ENCODE measurements at regions not wholly inside any gene's neighbourhood (a gene's known extent, or its start where the extent isn't known, plus 50 kb on each side); places are given as distances from the start of the nearest gene placed in this dataset.
"Not testable (repeated sequence)": the region's sequence is repeated elsewhere in the genome, so short reads cannot be mapped to it uniquely, and the experiment has no call there.

DNA sequence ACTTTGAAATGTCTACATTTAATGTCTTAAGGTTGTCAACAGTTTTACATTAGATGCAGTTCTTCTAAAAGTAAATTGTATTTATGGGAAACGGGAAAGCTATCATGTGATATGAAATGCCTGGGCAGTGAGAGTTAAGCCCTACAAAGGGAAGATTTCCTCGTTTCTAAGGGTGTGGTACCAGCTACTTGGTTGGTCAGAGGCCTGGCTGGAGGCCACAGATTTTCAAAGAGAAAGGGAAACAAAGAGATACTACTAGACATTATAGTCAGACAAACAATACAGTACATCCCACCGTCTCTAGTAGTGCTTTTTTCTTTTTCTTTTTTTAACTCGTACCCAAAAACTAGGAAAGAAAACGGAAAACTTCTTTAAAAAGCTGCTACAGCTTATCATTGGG, 467.8 kb downstream of the PCDH7 start:
- DNase-seq: no peak
- intact Hi-C loops (cut with DNase I): no loop called here
- no peak for ATAC-seq (ENCODE audit: poor library complexity)

- ATAC-seq (ENCODE audit: poor library complexity) (no peak), DNase-seq (no peak)
- intact Hi-C loops (cut with DNase I): no loop called here
Observed at GRCh38 chr4:31189938-31190337, 469.8 kb downstream of the PCDH7 start.

- intact Hi-C loops (cut with DNase I): no loop called here
Observed at GRCh38 chr4:31190671-31191070, 470.5 kb downstream of the PCDH7 start.

GRCh38 chr4:31192341-31192740, 472.2 kb downstream of the PCDH7 start:
- DNase-seq: no peak
- ATAC-seq (ENCODE audit: poor library complexity): peak; percentile 80
- intact Hi-C loops (cut with DNase I): no loop called here

More at GRCh38 chr4:31190671-31191070, 470.5 kb downstream of the PCDH7 start:
- no peak for DNase-seq
- ATAC-seq (ENCODE audit: poor library complexity): no peak

GRCh38 chr4:31193521-31193920, 473.4 kb downstream of the PCDH7 start:
- intact Hi-C loops (cut with DNase I): no loop called here
- DNase-seq (no peak), ATAC-seq (ENCODE audit: poor library complexity) (no peak)

DNA sequence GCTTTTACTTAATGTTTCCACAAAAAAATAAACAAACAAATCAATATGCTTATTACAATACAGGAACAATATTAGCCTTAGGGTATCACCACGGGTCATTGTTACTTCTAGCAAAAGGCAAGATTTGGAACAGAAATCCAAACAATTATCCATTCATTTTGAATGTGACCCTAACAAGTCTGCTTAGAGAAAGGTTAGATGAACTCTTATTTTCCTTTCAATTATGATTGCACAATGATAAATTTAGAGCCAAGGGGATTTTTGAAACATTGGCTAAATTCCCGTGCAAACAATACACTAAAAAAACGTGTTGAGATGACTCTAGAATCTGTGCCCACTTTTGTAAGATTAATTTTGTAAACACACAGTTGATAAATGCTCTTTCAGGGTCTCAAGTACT, 474.7 kb downstream of the PCDH7 start:
- intact Hi-C loops (cut with DNase I): no loop called here
- no peak for ATAC-seq (ENCODE audit: poor library complexity)
- no peak for DNase-seq

GRCh38 chr4:31199644-31200043, 479.5 kb downstream of the PCDH7 start:
- DNase-seq (no peak), ATAC-seq (ENCODE audit: poor library complexity) (no peak)
- intact Hi-C loops (cut with DNase I): no loop called here

GRCh38 chr4:31202054-31202453, 481.9 kb downstream of the PCDH7 start:
- intact Hi-C loops (cut with DNase I); ATAC-seq (ENCODE audit: poor library complexity); DNase-seq: not testable (repeated sequence)

DNA sequence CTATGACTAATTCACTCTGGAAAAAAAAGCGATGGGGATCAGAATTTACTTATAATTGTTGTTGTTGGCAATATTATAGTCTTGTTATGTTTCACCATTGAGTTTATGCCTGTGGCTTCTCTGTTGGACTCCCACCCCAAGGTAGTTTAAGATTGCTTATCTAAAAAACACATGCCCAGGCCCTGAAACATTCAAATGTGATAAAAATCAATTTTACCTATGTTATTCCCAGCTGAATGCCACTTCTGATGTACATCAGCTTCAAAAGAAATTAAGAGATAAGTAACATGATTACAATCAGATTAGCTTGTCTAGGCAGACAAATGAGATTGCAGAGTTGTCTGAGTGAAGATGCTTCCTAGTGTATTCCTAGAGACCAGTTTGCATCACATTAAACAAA, 484.7 kb downstream of the PCDH7 start:
- intact Hi-C loops (cut with DNase I): no loop called here
- DNase-seq (no peak), ATAC-seq (ENCODE audit: poor library complexity) (no peak)

DNA sequence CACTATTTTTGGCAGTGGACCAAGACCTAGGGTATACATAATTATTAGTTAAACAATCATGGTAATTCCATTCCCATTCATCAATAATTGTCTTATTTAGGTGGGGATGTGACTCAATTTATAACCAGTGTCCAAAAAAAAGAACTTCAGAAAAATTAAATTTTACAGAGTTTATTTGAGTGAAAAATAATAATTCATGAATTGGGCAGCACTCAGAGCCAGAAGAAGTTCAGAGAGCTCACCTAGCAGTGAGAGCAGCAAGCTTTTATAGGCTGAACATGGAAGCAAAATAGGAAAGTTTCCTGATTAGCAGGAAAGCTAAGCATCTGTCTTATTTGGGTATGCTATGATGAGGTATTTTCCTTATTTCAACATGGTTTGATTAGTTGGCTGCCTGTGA, 500.8 kb downstream of the PCDH7 start:
- intact Hi-C loops (cut with DNase I): no loop called here
- no peak for ATAC-seq (ENCODE audit: poor library complexity)

DNA sequence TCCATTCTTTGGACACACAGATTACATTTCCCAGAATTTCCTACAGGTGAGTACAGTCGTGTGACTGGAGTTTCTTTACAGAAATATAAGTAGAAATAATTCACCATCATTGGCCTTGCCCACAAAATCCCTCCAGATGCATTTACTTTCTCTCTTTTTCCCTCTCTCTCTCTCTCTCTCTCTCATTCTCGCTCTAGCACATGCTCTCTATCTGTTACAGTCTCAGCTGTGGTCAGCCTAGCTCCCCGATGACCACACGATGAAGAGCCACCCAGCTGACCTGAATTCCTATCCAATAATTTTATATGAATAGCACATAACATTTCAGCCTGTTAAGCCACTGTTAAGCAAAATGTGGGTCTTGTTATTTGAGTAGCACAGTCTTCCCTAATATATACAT, 507.9 kb downstream of the PCDH7 start:
- ATAC-seq (ENCODE audit: poor library complexity) (no peak), DNase-seq (no peak)
- intact Hi-C loops (cut with DNase I): no loop called here

More for the DNA sequence above, 500.8 kb downstream of the PCDH7 start:
- DNase-seq: no peak

GRCh38 chr4:31230594-31230993, 510.4 kb downstream of the PCDH7 start:
- ATAC-seq (ENCODE audit: poor library complexity) (no peak), DNase-seq (no peak)
- intact Hi-C loops (cut with DNase I): no loop called here

- intact Hi-C loops (cut with DNase I): no loop called here
- ATAC-seq (ENCODE audit: poor library complexity) (no peak), DNase-seq (no peak)
Observed at GRCh38 chr4:31234494-31234893, 514.3 kb downstream of the PCDH7 start.

DNA sequence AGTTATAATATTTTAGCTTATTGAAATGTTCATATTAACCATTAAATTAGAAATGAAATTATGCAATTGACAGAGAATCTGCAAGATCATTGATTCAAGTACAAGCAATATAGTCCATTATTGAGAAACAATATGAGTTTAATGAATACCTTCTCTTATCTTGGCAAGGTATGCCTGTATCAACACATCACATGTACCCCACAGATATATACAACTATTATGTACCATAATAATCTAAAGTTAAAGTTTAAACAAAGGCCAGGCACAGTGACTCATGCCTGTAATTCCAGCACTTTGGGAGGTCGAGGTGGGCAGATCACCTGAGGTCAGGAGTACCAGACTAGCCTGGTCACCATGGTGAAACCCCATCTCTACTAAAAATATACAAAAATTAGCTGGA, 514.7 kb downstream of the PCDH7 start:
- intact Hi-C loops (cut with DNase I): no loop called here

GRCh38 chr4:31236020-31236638, 516.0 kb downstream of the PCDH7 start:
- ATAC-seq (ENCODE audit: poor library complexity) (no peak), DNase-seq (no peak)
- intact Hi-C loops (cut with DNase I): no loop called here

More for the DNA sequence above, 514.7 kb downstream of the PCDH7 start:
- ATAC-seq (ENCODE audit: poor library complexity) (no peak), DNase-seq (no peak)

DNA sequence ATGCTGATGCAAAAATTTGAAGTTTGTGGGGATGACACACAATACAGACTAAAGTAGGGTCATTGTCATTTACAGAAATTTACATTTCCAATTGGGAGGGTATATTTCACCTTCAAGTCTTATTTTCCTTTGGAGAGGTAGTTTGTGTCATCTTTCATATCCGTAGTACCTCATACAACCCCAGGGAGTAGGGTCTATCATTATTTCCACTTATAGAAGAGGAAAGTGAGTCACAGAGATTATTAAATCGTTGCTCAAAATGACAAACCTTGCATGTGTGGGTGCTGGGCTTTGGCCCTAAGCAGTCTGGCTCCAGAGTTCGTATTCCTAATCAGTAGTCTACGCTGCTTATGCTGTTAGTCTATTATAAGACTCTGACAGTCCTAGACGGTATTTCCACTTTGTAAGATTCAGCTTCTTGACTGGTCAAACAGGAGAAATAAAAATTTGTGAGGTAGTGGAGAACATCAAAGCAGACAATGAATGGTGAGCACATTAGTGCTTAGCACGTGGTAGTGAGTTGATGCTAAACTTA, 516.5 kb downstream of the PCDH7 start:
- no peak for DNase-seq
- no peak for ATAC-seq (ENCODE audit: poor library complexity)
- intact Hi-C loops (cut with DNase I): no loop called here

DNA sequence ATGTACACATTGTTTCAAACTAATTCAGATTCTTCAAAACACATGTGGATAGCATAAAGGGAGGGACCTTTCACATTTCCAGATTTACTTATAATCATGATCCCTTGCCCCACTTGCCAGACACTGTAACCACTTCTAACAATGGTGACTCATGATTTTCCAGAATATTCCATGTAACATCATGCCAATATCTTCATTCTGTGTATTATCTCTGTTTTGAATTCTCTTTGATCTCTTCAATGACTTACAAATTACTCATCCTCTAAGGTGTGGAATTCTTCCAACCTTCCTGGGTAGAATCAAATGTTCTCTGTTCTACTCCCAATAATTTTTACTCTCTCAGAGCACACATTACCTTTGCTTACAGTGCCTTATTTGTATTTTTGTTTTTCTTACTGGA, 517.1 kb downstream of the PCDH7 start:
- intact Hi-C loops (cut with DNase I): no loop called here
- no peak for ATAC-seq (ENCODE audit: poor library complexity)
- DNase-seq: no peak

DNA sequence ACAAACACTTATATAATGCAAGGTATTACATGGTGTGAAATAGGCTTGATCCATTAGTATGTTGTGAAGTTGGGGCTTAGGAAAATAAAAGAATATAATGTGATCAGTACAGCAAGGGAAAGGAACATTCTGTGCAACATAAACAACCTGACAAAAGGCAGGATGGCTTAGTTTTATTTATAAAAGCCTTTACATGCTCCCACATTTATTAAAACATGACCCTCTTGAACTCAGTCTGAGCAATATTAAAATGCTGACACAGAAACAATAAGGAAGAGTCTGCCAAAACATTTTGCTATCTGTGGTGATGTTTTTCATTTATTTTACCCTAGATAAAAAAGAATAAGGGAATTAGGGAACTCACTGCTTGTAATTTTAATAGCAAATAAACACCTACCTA, 519.7 kb downstream of the PCDH7 start:
- no peak for ATAC-seq (ENCODE audit: poor library complexity)
- DNase-seq: no peak
- intact Hi-C loops (cut with DNase I): no loop called here

- no peak for ATAC-seq (ENCODE audit: poor library complexity)
Observed at GRCh38 chr4:31241504-31242106, 521.4 kb downstream of the PCDH7 start.

GRCh38 chr4:31246856-31247255, 526.7 kb downstream of the PCDH7 start:
- no peak for ATAC-seq (ENCODE audit: poor library complexity)
- DNase-seq: no peak
- intact Hi-C loops (cut with DNase I): no loop called here

More at GRCh38 chr4:31241504-31242106, 521.4 kb downstream of the PCDH7 start:
- intact Hi-C loops (cut with DNase I): no loop called here
- DNase-seq: no peak

DNA sequence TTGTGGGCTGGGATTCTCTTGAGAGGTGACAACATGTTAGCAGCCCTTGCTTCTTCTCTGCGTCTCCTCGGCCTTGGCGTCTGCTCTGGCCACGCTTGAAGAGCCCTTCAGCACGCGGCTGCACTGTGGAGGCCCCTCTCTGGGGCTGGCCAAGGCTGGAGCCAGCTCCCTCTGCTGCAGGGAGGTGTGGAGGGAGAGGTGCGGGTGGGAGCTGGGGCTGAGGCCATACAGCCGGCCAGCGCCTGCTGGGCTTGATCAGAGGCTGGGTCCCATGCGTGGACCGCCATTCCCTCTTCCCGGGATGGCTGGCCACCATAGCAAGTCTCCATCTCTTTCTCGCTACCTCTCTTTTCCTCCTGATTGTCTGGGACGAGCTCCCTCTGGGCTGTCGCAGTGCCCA, 539.0 kb downstream of the PCDH7 start:
- no peak for DNase-seq
- ATAC-seq (ENCODE audit: poor library complexity): no peak
- intact Hi-C loops (cut with DNase I): no loop called here
